SU-DHL-6 (cell line): ENCODE measurements at regions not wholly inside any gene's neighbourhood (a gene's known extent, or its start where the extent isn't known, plus 50 kb on each side); places are given as distances from the start of the nearest gene placed in this dataset.

Source experiments
- H2AFZ ChIP-seq: fragments of 200-600 bp; sonication (generic); 2 replicates; pipeline ENCODE4 v1.6.1; 2014; ENCODE audit warnings: low read depth, mild to moderate bottlenecking, moderate library complexity, mixed read lengths, antibody characterized with exemption, low read length; ENCODE audit not compliant: severe bottlenecking
- H3F3A ChIP-seq: fragments of 200-600 bp; shearing (Covaris generic); 2 replicates; pipeline ENCODE4 v1.6.0; 2016; ENCODE audit warnings: antibody characterized with exemption, mild to moderate bottlenecking; ENCODE audit not compliant: insufficient read depth
- H3K27ac ChIP-seq: fragments of 200-600 bp; sonication (generic); 2 replicates; pipeline ENCODE4 v1.5.1; 2016; ENCODE audit warnings: low read depth, mild to moderate bottlenecking, low read length, moderate library complexity, mixed read lengths
- H3K27me3 ChIP-seq: fragments of 200-600 bp; sonication (generic), shearing (Covaris generic); 2 replicates; pipeline ENCODE4 v1.6.0; 2014; ENCODE audit warnings: mild to moderate bottlenecking, low read length
- H3K36me3 ChIP-seq: fragments of 200-600 bp; sonication (generic); 2 replicates; pipeline ENCODE4 v1.6.1; 2014; ENCODE audit warnings: mild to moderate bottlenecking, low read length, mixed read lengths
- H3K4me2 ChIP-seq: fragments of 300-600, 200-600 bp; shearing (Covaris generic), sonication (generic); 2 replicates; pipeline ENCODE4 v1.6.0; 2014; ENCODE audit warnings: low read length, low read depth, mild to moderate bottlenecking; ENCODE audit not compliant: poor library complexity, severe bottlenecking
- H3K4me3 ChIP-seq: fragments of 200-600 bp; sonication (generic); 2 replicates; pipeline ENCODE4 v1.5.1; 2014; ENCODE audit warnings: antibody characterized with exemption, low read length, mild to moderate bottlenecking, mixed read lengths; ENCODE audit not compliant: insufficient read depth, poor library complexity, severe bottlenecking
- H3K79me2 ChIP-seq: fragments of 200-600 bp; sonication (generic); 2 replicates; pipeline ENCODE4 v1.6.1; 2014; ENCODE audit warnings: mild to moderate bottlenecking, low read length, moderate library complexity; ENCODE audit not compliant: insufficient read depth
- H3K9ac ChIP-seq: fragments of 200-600 bp; sonication (generic); 2 replicates; pipeline ENCODE4 v1.7.0; 2014; ENCODE audit warnings: mild to moderate bottlenecking, low read length
- H3K9me2 ChIP-seq: fragments of 200-600 bp; sonication (generic); replicated peaks from 2 replicates; pipeline ENCODE4 v1.6.1; 2014; ENCODE audit warnings: low read length; ENCODE audit not compliant: insufficient read depth
- H3K9me3 ChIP-seq: fragments of 200-600 bp; sonication (generic); 2 replicates; pipeline ENCODE4 v1.6.1; 2014; ENCODE audit warnings: low read length, mixed read lengths; ENCODE audit not compliant: insufficient read depth
- H4K20me1 ChIP-seq: fragments of 200-600 bp; sonication (generic); 2 replicates; pipeline ENCODE4 v1.6.1; 2014; ENCODE audit warnings: low read depth, mild to moderate bottlenecking, antibody characterized with exemption, low read length, moderate library complexity, mixed read lengths
- CTCF ChIP-seq: fragments of 200-600 bp; sonication (generic); IDR thresholded peaks from one replicate; pipeline ENCODE4 v1.5.1; 2017; ENCODE audit warnings: antibody characterized with exemption, mild to moderate bottlenecking, low read length, moderate library complexity; ENCODE audit not compliant: insufficient read depth, poor library complexity, severe bottlenecking
- EZH2phosphoT487 ChIP-seq: fragments of 200-600 bp; sonication (generic), shearing (Covaris generic); conservative IDR thresholded peaks from 2 replicates; pipeline ENCODE4 v1.6.1; 2018; ENCODE audit warnings: mild to moderate bottlenecking, antibody characterized with exemption, low read length, moderate library complexity, mixed read lengths

DNA sequence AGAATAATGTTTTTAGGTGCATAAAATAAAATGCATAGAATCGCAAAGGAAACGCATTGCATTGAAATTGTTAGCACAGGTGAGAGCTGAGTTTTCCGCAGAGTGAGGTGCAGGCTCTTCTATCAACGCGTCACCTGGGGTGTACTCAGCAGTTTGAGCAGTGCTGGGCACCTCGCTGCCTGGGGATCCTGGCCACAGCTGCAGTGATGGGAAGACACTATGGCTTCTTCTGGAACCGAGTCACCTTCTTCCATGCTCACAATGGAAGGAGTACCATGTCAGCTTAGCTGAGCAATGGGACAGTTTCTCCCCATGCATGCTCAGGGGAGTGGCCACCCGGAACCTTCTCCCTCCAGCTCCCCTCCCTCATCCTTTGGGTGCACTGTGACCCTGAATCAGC lies 95.4 kb upstream of the OTOS start:
- H3K4me3 ChIP-seq = no peak overlapping the region
- no peaks in the 10 kb centered on the region for H4K20me1 ChIP-seq
- H3K9me3 ChIP-seq = no peaks in the 10 kb centered on the region
- H3F3A ChIP-seq = no peaks in the 10 kb centered on the region
- no peaks in the 10 kb centered on the region for H3K27me3 ChIP-seq
- no peak overlapping the region for H3K9ac ChIP-seq
- no peaks in the 10 kb centered on the region for H3K79me2 ChIP-seq
- H3K4me2 ChIP-seq = no peak overlapping the region
- no peak overlapping the region for H3K27ac ChIP-seq
- H3K36me3 ChIP-seq = no peaks in the 10 kb centered on the region
- TF ChIP-seq CTCF (no peak), EZH2phosphoT487 (no peak)
- H3K9me2 ChIP-seq = no peaks in the 10 kb centered on the region
- H2AFZ ChIP-seq = no peak overlapping the region

DNA sequence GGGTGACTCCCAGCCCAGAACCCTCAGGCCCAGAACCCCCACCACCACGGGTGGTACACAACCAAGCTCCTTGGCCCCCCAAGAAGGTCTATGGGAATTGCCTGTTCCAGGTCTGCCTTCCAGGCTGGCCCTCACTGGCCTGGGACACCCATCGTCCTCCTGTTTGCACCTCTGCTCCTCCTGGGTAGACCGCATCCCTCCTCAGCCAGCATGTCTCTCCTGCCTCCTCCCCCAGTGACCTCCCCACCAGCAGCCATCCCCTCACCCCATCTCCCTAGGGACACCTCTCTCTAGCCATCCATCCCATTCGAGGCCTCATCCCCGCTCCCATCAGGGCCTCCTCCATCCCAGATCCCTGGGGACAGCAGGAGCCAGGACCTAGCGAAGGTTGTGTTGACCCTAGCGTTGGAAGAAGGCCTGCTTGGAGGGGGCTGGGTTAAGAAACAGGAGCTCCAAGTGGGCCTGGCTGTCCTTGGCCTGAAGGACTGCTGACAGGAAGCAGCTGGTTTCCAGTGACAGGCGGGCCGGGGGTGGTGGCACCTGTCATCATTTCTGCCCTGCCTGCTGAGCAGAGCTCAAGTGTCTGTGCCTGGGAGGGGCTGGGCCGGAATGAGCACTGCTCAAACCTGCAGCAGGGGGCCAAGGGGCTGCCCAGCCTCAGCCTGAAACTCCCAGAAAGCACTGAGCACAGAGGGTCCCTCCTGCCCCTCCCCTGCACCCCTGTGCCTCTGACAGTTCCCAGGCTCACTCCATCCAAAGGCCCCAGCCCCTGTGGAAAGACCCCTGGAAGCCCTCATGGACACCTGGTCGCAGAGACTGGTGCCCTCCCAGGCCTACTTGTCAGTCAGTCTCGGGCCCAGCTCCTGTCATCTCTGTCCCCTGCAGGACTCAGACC lies 96.0 kb upstream of the OTOS start:
- Histone ChIP-seq H2AFZ (no peak overlapping the region), H3K9me3 (no peaks in the 10 kb centered on the region), H3F3A (no peaks in the 10 kb centered on the region), H3K9ac (no peak overlapping the region), H3K27me3 (no peaks in the 10 kb centered on the region), H3K9me2 (no peaks in the 10 kb centered on the region), H3K4me3 (no peak overlapping the region), H4K20me1 (no peaks in the 10 kb centered on the region), H3K36me3 (no peaks in the 10 kb centered on the region), H3K4me2 (no peak overlapping the region), H3K27ac (no peak overlapping the region), H3K79me2 (no peaks in the 10 kb centered on the region)
- no peak for TF ChIP-seq EZH2phosphoT487
- TF ChIP-seq CTCF = no peak

DNA sequence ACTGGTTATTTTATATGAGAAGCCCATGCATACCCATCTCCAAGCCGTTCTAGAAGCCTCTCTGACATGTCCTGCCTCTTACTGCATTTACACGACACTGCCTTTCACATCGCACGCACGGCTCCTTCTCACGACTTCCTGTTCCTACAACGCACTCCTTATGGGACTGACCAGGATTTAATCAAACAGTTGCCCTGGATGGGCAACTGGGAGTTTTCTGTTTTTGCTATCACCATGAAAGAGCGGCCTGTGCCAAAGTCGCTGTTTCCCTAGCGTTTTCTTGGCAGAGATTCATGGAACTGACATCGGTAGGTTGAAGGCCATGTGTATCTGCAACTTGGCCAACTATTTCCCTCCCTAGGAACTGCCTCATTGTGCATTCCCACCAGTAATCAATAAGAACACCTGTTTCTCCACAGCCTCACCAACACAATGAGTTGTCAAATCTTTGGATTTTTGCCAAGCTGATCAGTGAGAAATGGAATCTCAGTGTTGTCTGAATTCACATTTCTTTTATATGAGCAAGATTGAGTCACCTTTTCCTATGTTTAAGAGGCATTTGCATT lies 97.2 kb upstream of the OTOS start:
- no peak overlapping the region for H3K27ac ChIP-seq
- H3K4me2 ChIP-seq = no peak overlapping the region
- no peaks in the 10 kb centered on the region for H3F3A ChIP-seq

More for the DNA sequence above, 97.2 kb upstream of the OTOS start:
- H3K9ac ChIP-seq = no peak overlapping the region
- H2AFZ ChIP-seq = no peak overlapping the region
- no peaks in the 10 kb centered on the region for H3K9me2 ChIP-seq
- H3K4me3 ChIP-seq = no peak overlapping the region
- TF ChIP-seq EZH2phosphoT487 (no peak), CTCF (no peak)
- no peaks in the 10 kb centered on the region for H3K36me3 ChIP-seq
- H4K20me1 ChIP-seq = no peaks in the 10 kb centered on the region
- no peaks in the 10 kb centered on the region for H3K9me3 ChIP-seq
- H3K79me2 ChIP-seq = no peaks in the 10 kb centered on the region
- no peaks in the 10 kb centered on the region for H3K27me3 ChIP-seq
